Left renal pelvis (tissue), 4 donors: ENCODE measurements at regions not wholly inside any gene's neighbourhood (a gene's known extent, or its start where the extent isn't known, plus 50 kb on each side); places are given as distances from the start of the nearest gene placed in this dataset.

Experiments
- DNase-seq, 4 donors: peaks; one replicate each; pipeline ENCODE4 v3.0.0-alpha.2; 2013; ENCODE audit warnings: low read depth in 4 of 4, low spot score in 3 of 4

DNA sequence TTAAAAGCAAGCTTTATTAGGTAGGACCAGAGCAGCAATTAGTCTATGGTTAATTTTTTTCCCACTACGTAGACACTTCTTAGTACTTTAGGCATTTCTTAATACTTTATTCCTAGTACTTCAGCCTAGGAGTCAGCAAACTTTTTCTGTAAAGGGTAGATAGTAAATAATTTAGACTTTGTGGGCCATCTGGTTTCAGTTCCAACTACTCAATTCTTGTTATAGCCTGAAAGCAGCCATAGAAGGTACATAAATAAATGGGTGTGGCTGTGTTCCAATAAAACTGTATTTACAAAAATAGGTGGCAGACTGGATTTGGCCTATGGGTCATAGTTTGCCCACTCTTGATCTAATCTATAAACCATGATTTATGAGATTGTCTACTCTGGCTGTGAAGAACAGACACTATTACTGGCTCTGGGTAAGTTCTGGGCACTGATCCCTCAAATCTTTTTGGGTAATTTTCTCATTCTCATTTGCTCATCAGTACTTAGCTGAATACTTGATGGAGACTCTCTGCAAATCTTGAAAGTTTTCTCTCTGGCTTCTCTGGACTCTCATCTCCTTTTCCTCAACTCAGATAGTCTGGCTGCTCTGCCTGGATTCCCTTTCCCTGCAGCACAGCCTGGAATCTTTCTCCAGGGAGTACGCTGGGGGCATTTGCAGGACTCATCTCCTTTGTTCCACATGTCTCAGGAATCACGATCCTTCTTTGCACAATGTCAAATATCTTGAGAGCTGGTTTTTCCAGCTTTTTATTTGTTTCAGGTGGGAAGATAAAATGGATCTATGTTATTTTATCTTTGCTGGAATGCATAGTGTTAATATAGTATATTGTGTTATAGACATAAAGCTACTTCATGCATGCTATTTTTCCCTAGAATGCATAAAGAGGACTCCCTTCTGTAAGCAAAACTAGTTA lies 524.8 kb upstream of the TBL1XR1 start:
- DNase-seq, result no peak

GRCh38 chr3:177724020-177724638 lies 526.8 kb upstream of the TBL1XR1 start:
- DNase-seq, result no peak

DNA sequence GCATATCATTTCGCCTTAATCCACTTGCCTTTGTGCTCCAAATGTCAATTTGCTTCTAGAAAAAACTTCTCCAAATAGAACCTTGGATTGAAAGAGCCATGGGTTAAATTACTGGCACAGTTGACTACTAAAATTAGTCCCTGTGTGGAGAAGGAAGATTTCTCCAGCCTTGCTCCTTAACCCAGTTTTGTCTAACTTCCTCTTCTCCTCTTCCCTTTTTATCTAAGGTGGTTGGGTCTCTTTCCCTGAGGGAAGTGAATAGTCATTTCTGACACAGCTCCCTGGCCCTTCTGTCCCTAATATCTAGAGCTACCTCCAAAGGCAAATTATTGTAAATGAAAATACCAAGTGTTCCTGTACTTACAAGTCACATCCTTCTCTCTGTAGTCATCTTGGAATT lies 527.9 kb upstream of the TBL1XR1 start:
- DNase-seq, result no peak

DNA sequence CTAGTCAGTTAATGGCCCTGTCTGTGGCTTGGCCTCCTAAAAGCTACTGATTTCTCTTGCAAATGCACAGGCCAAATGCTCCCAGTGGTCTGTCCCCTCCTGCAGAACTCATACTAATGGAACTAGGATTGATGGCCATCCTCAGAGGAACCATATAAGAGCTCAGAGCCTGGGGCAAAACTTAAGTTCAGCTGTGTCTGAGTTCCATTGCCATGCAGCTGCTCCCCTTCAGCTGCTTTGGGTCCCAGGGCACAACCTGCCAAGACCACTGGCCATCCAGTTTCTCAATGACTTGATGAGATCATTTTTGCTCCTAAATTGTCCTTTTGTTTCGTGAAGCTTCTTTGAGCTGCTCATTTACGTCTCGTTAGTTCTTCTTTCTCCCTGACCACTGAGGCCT lies 529.5 kb upstream of the TBL1XR1 start:
- no peak for DNase-seq

DNA sequence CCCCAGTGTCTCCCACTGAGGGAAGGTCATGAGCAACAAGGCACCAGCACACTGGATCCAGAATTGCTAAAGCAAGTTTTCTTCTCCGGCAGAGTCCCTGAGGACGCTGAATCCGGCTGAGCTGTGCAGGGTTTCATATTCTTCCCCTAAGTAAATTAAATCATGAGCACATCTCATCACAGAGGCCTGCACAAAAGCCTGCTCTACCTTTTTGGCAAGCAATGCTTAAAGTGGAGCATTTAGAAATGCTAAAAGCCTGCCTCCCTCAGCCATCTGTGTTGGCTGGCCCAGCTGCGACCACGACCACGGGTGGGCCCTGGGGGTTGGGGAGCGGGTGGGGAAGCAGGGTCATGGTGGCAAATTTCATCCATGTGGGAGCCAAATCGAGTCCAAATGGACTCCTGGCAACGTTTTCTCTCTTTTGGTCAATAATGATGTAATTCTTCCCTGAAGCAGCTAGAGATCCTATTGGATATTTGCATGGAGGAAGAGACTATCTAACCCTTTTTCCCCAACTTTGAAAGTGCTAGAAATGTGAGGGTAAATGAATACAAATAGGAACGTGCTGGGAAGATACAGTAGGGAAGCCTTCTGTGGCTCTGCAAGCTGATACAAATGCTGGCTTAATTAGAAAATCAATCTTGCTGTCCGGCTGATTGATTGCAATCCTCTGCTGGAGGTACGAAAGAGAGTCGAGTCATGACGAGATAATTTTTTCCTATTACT lies 532.8 kb upstream of the TBL1XR1 start:
- no peak for DNase-seq

DNA sequence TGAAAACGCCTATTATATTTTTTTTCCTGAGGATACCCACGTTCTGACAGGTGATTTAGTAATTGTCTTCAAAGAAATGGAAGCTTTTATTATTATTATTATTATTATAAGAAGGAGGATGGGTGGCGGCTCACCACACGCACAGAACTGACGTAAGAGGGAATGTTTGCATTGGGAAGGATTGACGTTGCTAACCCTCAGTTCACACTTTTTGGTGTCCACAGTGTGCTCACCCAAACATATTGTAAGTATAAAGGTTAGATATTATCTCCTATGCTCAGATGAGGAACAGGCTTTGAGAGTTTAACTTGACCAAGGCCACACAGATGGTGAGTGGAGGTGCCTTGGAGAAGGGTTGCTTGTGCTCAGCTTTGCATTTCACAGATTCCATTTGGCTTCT lies 533.5 kb upstream of the TBL1XR1 start:
- no peak for DNase-seq

DNA sequence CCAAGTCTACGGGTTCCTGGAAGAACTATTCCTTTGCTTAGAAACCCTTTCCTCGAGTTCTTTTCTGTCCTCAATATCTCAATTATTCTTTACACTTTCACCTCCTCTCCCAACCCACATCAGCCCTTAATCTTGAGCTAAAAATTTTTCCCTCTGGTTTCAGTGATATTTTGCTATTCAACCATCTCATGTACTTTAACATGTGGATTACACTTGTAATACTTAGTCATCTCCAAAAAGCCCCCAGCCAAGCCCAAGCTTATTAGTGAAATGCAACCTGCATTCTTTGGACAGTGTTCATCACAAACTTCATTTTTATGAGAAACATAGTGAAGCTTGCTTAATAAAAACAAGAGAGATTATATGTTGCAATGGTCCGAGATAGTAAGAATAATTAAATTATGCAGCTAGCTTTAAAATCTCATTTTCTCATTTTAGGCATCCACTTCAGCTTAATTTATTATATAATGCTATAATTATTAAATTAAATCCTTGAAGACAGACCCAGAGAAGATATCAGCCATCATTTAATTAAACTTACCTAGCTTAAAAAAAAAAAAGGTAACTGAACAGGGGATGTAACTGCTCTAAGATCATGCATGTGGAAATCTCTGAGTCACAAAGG lies 534.5 kb upstream of the TBL1XR1 start:
- DNase-seq, result no peak

DNA sequence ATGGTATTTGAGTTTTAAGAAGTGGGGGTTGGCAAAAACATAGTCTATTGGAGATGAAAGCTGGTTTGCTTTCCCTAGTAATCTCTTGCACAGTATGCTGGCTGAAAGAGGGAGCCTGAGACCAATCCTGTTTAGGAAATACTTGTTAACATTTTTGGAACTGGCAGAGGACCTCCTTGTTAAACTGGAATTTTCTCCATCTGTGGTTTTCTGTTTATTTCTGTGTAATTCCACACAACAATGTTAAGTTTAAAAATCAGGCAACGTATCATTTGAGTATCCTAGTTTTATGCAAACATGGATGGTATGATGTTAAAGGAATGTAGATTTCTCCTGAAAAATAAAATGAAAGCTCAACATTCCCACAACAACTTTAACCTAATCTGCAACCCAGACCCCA lies 536.0 kb upstream of the TBL1XR1 start:
- no peak for DNase-seq

DNA sequence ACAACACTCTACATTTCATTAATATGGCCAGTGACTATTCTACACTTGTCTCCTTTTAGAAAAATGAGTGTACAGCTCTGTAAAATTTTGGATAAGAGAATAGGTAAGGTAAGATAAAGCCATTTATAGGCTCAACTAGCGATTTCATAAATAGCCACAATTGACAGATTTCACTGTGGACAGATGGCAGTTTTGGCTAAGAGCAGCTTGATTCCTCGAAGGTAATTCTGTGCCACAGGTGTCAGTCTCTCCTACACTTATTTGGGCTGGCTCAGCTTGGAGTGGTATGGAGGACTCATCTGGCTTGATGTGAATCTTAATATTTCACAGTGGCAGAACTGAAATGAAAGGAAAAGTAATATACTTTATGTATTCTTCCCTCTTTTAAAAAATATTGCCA lies 536.7 kb upstream of the TBL1XR1 start:
- no peak for DNase-seq

DNA sequence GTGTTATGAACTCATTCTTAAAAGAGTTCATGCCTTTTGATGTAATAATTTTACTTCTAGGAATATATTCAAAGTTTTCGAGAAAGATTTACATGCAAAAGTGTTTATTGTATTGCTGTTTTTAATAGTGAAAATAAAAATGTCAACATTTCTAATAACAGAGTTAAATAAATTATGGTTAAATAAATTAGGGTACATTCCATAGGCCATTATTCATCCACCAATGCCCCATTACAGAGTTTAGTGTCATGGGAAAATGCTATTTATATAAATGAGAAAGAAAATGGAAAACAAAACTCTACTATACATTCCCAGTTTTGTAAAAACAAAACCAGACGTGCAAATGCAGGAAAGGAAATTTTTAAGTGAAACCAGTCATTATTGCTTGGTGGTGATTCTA lies 538.1 kb upstream of the TBL1XR1 start:
- DNase-seq, result peak in 1 of 4 donors; percentile 26

DNA sequence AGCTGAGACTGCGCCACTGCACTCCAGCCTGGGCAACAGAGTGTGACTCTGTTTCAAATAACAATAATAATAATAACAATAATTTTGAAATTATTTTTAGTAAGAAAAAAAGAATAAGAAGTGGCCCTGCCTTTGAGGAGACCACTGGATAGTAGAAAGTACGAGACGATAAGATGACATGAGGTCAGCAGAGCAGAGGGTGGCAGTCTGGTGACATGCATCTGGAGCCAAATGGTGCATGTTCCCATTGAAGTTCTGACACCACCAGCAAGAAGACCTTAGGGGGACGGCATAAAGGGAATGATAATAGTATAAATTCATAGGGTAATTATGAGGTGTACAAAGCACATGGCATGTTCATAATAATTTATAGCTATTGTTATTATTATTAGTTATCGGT lies 542.2 kb upstream of the TBL1XR1 start:
- DNase-seq, result no peak

GRCh38 chr3:177740254-177740653 lies 543.0 kb upstream of the TBL1XR1 start:
- DNase-seq, result no peak

DNA sequence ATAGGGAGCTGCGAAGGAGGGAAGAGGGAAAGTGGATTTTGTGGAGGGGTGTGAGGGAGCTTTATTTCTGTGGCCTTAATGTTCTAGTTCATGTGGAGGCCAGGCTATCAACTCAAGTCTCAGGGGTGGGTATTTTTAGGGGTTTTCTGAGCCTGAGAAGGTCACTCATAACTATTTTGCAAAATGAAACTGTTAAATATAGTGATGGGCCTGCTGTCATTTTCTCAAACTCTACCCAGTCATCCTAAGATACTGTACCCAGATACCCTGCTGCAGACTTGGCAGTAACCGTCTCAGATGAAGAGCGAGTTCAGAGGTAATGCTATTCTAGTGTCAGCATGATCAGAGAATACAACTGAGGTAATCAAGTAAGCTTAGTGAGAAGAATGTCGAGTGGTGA lies 545.0 kb upstream of the TBL1XR1 start:
- DNase-seq, result no peak

- no peak for DNase-seq
These were observed 546.0 kb upstream of the TBL1XR1 start for GRCh38 chr3:177743173-177743890.

DNA sequence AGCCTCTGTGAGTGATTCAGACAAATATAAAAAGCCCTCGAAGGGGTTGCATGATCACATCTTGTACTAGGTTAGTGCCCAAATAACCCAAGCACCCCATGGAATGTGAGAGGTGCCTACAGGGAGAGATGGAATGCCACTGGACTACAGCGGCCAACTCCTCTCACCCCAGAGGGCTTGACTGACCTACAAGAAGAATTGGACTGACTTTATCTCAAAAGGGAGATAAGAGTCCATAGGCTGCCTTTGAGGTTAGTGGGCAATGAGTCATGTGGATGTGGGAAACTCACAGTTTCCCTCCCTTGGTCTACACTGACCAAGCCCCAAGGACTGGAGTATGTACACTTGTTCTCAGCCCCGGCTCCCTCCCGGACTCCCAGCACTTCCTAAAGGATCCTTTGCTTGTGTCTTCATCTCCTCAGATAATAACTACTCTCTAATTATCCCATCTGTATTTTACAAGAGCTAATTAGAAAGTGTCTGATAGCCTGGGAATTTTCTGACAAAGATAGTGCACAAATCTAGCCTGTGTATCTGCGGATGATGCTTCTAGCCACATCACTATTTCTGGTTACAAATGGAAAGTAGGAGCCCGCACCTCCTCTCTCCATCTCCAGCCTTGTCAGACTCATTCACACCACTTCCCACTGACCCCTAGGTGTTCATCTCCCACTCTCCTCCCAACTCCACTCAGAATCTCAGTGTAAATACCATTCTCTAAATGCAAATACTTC lies 547.8 kb upstream of the TBL1XR1 start:
- DNase-seq, result no peak

DNA sequence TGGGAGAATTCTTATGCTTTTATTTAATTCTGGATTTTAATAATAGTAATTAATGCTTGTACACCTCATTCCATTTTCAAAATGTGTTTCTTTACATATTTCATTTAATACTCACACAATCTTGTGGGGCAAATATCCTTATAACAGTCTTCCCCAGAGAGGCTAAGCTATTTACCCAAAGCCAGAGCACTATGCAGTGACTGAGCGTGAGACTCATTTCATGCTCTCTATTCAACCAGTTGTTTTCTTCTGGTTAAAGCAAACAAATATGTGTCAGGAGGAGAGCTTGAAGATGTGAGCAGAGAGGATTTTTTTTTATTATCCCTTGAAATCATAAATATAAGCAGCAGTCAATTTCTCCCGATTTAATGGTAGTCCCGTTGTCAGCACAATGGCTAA lies 548.3 kb upstream of the TBL1XR1 start:
- DNase-seq, result no peak

GRCh38 chr3:177746337-177746933 lies 549.2 kb upstream of the TBL1XR1 start:
- no peak for DNase-seq

- DNase-seq, result no peak
These were observed 552.6 kb upstream of the TBL1XR1 start for GRCh38 chr3:177749836-177750235.

GRCh38 chr3:177750436-177750835 lies 553.2 kb upstream of the TBL1XR1 start:
- DNase-seq, result no peak
